ENCODE measurements at regions not wholly inside any gene's neighbourhood (a gene's known extent, or its start where the extent isn't known, plus 50 kb on each side); places are given as distances from the start of the nearest gene placed in this dataset.
A peak's percentile ranks its signal among the peaks of the same experiment; 100 is the strongest.

GRCh38 chr18:46297621-46298020 is 193.4 kb downstream of the HAUS1 start:
- H3K9me3 ChIP-seq (ENCODE audit: control insufficient read depth, low read length): no peaks in the 10 kb centered on the region
- WGBS, 2 donors: 92 to 98% methylated on average over 3 of the region's 3 CpGs
- DNase-seq: peak in 1 of 2 donors; percentile 24

GRCh38 chr18:46298511-46298910 is 194.3 kb downstream of the HAUS1 start:
- no peaks in the 10 kb centered on the region for H3K27me3 ChIP-seq (ENCODE audit: control insufficient read depth in 1 of 2, insufficient read depth in 2 of 2, low read length in 1 of 2)
- intact Hi-C loops (cut with DNase I): no loop called here
- no peak overlapping the region for H3K4me3 ChIP-seq (ENCODE audit: low read length in 2 of 2)
- 86 to 90% methylated on average over 6 of the region's 6 CpGs for WGBS, 2 donors
- H3K9me3 ChIP-seq (ENCODE audit: control insufficient read depth, low read length): no peaks in the 10 kb centered on the region
- no peaks in the 10 kb centered on the region for H3K4me1 ChIP-seq (ENCODE audit: control insufficient read depth in 1 of 2, insufficient read depth in 2 of 2, low read length in 2 of 2)
- ATAC-seq (ENCODE audit: low FRiP score) (no peak), DNase-seq (peak in 1 of 2 donors; percentile 34)
- no peak overlapping the region for H3K27ac ChIP-seq (ENCODE audit: low read depth in 1 of 2, low read length in 2 of 2)
- no peaks in the 10 kb centered on the region for H3K36me3 ChIP-seq (ENCODE audit: control insufficient read depth in 1 of 2, insufficient read depth in 2 of 2, low read length in 1 of 2)

More at GRCh38 chr18:46297621-46298020, 193.4 kb downstream of the HAUS1 start:
- Histone ChIP-seq H3K4me3 (ENCODE audit: low read length in 2 of 2) (no peak overlapping the region), H3K4me1 (ENCODE audit: control insufficient read depth in 1 of 2, insufficient read depth in 2 of 2, low read length in 2 of 2) (no peaks in the 10 kb centered on the region), H3K27me3 (ENCODE audit: control insufficient read depth in 1 of 2, insufficient read depth in 2 of 2, low read length in 1 of 2) (no peaks in the 10 kb centered on the region), H3K27ac (ENCODE audit: low read depth in 1 of 2, low read length in 2 of 2) (no peak overlapping the region), H3K36me3 (ENCODE audit: control insufficient read depth in 1 of 2, insufficient read depth in 2 of 2, low read length in 1 of 2) (no peaks in the 10 kb centered on the region)
- intact Hi-C loops (cut with DNase I): no loop called here
- ATAC-seq (ENCODE audit: low FRiP score): no peak

DNA sequence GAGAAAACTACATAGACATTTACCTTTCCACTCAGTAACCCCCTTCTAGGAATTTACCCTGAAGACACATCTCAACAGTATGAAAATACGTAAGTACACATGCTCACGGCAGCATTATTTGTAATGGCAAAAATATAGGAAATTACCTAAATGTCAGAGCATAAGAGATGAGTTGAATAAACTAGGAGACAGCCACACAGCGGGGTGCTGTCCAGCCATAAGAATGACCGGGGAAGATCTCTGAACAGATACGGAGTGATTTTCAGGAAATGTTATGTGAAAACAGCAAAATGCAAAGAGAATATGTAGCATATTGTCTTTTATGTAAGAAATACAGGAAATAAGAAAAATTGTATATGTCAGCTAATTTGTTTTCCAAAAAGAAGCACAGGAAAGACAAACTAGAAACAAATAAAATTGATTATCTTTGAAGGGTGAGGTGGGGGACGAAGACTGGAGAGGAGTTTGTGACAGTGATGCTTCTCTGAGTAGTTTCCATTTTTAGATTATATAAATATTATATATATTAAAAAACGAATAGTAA is 195.4 kb downstream of the HAUS1 start:
- ATAC-seq (ENCODE audit: low FRiP score) (no peak), DNase-seq (no peak)
- no peak overlapping the region for H3K27ac ChIP-seq (ENCODE audit: low read depth in 1 of 2, low read length in 2 of 2)
- H3K4me3 ChIP-seq (ENCODE audit: low read length in 2 of 2): no peak overlapping the region
- no peaks in the 10 kb centered on the region for H3K36me3 ChIP-seq (ENCODE audit: control insufficient read depth in 1 of 2, insufficient read depth in 2 of 2, low read length in 1 of 2)
- intact Hi-C loops (cut with DNase I): no loop called here
- H3K9me3 ChIP-seq (ENCODE audit: control insufficient read depth, low read length): peaks cover 2% of the 10 kb centered on the region
- 71 to 73% methylated on average over 7 of the region's 7 CpGs for WGBS, 2 donors
- H3K27me3 ChIP-seq (ENCODE audit: control insufficient read depth in 1 of 2, insufficient read depth in 2 of 2, low read length in 1 of 2): no peaks in the 10 kb centered on the region
- no peaks in the 10 kb centered on the region for H3K4me1 ChIP-seq (ENCODE audit: control insufficient read depth in 1 of 2, insufficient read depth in 2 of 2, low read length in 2 of 2)

- no peak overlapping the region for H3K27ac ChIP-seq (ENCODE audit: low read depth in 1 of 2, low read length in 2 of 2)
- intact Hi-C loops (cut with DNase I): no loop called here
- H3K9me3 ChIP-seq (ENCODE audit: control insufficient read depth, low read length): peaks cover 4% of the 10 kb centered on the region
- ATAC-seq (ENCODE audit: low FRiP score) (no peak), DNase-seq (peak in 1 of 2 donors; percentile 52)
- 45 to 48% methylated on average over 6 of the region's 6 CpGs for WGBS, 2 donors
- H3K4me1 ChIP-seq (ENCODE audit: control insufficient read depth in 1 of 2, insufficient read depth in 2 of 2, low read length in 2 of 2): no peaks in the 10 kb centered on the region
- no peaks in the 10 kb centered on the region for H3K36me3 ChIP-seq (ENCODE audit: control insufficient read depth in 1 of 2, insufficient read depth in 2 of 2, low read length in 1 of 2)
- no peaks in the 10 kb centered on the region for H3K27me3 ChIP-seq (ENCODE audit: control insufficient read depth in 1 of 2, insufficient read depth in 2 of 2, low read length in 1 of 2)
- H3K4me3 ChIP-seq (ENCODE audit: low read length in 2 of 2): no peak overlapping the region
Measured at GRCh38 chr18:46301081-46301480, 196.9 kb downstream of the HAUS1 start.

DNA sequence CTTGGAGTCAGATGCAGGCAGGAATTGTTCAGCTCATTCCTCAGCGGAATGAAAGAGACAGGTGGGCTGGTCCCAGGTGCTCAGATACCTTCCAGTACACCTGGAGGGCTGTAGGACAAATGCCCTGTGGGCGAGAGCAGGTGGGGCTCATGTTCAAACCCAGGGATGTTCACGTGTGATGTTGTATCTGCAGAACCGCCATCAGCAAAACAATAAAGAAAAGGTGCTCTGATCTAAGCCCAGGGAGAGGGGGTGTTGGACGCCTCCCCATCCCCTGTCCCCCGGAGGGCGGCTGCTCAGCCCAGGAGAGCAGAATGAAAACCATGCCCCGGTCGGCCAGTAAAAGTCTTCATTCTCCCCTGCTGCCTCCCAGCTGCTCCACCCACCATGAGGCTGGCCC is 197.4 kb downstream of the HAUS1 start:
- ATAC-seq (ENCODE audit: low FRiP score): peak; percentile 16

DNA sequence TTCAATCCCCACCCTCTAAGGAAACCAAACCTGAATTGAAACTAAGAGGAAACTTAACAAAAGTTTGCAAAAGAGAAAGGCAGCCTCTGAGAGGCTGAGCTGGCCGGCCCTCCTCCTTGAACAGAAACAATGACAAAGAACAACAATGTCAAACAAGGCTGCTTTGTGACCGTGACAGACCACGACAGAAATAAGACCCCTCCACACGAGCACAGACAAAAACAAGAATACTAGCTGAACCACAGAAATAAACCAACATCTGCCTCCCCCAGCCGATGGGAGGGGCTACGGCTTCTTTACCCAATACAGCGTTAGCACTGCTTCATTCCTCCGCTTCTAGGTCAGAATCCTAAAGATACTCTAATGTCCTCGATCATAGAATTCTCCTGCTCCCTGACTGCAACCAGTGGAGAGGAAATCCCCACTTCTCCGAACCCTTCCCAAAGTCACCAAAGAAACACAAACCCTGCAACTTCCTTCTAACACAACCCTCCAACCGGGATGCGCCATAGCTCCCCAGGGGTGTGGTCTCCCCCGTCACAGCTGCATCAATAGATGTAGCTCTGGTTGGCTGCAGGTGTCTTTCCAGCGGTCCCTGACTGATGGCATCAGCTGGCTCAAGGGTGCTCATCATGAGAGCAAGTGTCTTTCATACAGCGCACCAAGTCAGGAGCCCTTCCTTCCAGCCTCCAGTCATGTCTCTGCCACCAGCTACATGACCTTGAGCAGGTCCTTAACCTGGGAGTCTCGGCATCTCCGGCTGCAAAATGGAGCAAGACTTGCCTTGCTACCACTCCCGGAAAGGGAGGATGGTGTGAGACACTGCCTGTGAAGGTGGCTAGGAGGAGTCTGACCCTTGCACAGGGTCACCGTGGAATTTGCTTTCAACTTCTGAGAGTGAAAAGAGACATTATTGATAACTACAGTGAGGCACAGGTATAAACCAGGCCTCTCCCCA is 198.6 kb downstream of the HAUS1 start:
- Histone ChIP-seq H3K9me3 (ENCODE audit: control insufficient read depth, low read length) (peaks cover 4% of the 10 kb centered on the region), H3K27ac (ENCODE audit: low read depth in 1 of 2, low read length in 2 of 2) (no peak overlapping the region), H3K27me3 (ENCODE audit: control insufficient read depth in 1 of 2, insufficient read depth in 2 of 2, low read length in 1 of 2) (no peaks in the 10 kb centered on the region), H3K36me3 (ENCODE audit: control insufficient read depth in 1 of 2, insufficient read depth in 2 of 2, low read length in 1 of 2) (no peaks in the 10 kb centered on the region), H3K4me3 (ENCODE audit: low read length in 2 of 2) (no peak overlapping the region), H3K4me1 (ENCODE audit: control insufficient read depth in 1 of 2, insufficient read depth in 2 of 2, low read length in 2 of 2) (no peaks in the 10 kb centered on the region)
- ATAC-seq (ENCODE audit: low FRiP score) (no peak), DNase-seq (peak in 1 of 2 donors; percentile 22)
- intact Hi-C loops (cut with DNase I): no loop called here
- 60% methylated on average over 19 of the region's 19 CpGs for WGBS, 2 donors

More for the DNA sequence above, 197.4 kb downstream of the HAUS1 start:
- Histone ChIP-seq H3K4me3 (ENCODE audit: low read length in 2 of 2) (no peak overlapping the region), H3K9me3 (ENCODE audit: control insufficient read depth, low read length) (peaks cover 4% of the 10 kb centered on the region), H3K27ac (ENCODE audit: low read depth in 1 of 2, low read length in 2 of 2) (no peak overlapping the region), H3K36me3 (ENCODE audit: control insufficient read depth in 1 of 2, insufficient read depth in 2 of 2, low read length in 1 of 2) (no peaks in the 10 kb centered on the region), H3K4me1 (ENCODE audit: control insufficient read depth in 1 of 2, insufficient read depth in 2 of 2, low read length in 2 of 2) (no peaks in the 10 kb centered on the region), H3K27me3 (ENCODE audit: control insufficient read depth in 1 of 2, insufficient read depth in 2 of 2, low read length in 1 of 2) (no peaks in the 10 kb centered on the region)
- 78 to 80% methylated on average over 9 of the region's 9 CpGs for WGBS, 2 donors
- peak in 1 of 2 donors; percentile 52 for DNase-seq
- intact Hi-C loops (cut with DNase I): no loop called here

GRCh38 chr18:46310258-46310657 is 206.1 kb downstream of the HAUS1 start:
- whole genome bisulfite sequencing, 2 donors: 86 to 88% methylated on average over 4 of the region's 4 CpGs
- H3K36me3 ChIP-seq (ENCODE audit: control insufficient read depth in 1 of 2, insufficient read depth in 2 of 2, low read length in 1 of 2): no peaks in the 10 kb centered on the region
- intact Hi-C loops (cut with DNase I): no loop called here
- DNase-seq (peak in 1 of 2 donors; percentile 6), ATAC-seq (ENCODE audit: low FRiP score) (no peak)
- H3K4me1 ChIP-seq (ENCODE audit: control insufficient read depth in 1 of 2, insufficient read depth in 2 of 2, low read length in 2 of 2): no peaks in the 10 kb centered on the region
- H3K9me3 ChIP-seq (ENCODE audit: control insufficient read depth, low read length): peaks cover 5% of the 10 kb centered on the region
- H3K27ac ChIP-seq (ENCODE audit: low read depth in 1 of 2, low read length in 2 of 2): no peak overlapping the region
- H3K27me3 ChIP-seq (ENCODE audit: control insufficient read depth in 1 of 2, insufficient read depth in 2 of 2, low read length in 1 of 2): no peaks in the 10 kb centered on the region
- no peak overlapping the region for H3K4me3 ChIP-seq (ENCODE audit: low read length in 2 of 2)

- H3K27me3 ChIP-seq (ENCODE audit: control insufficient read depth in 1 of 2, insufficient read depth in 2 of 2, low read length in 1 of 2): no peaks in the 10 kb centered on the region
- WGBS, 2 donors: 86 to 87% methylated on average over 9 of the region's 9 CpGs
- peak in 1 of 2 donors; percentile 50 for DNase-seq
- intact Hi-C loops (cut with DNase I): no loop called here
- ATAC-seq (ENCODE audit: low FRiP score): no peak
- H3K4me3 ChIP-seq (ENCODE audit: low read length in 2 of 2): no peak overlapping the region
- no peaks in the 10 kb centered on the region for H3K4me1 ChIP-seq (ENCODE audit: control insufficient read depth in 1 of 2, insufficient read depth in 2 of 2, low read length in 2 of 2)
- peaks cover 5% of the 10 kb centered on the region for H3K9me3 ChIP-seq (ENCODE audit: control insufficient read depth, low read length)
- no peaks in the 10 kb centered on the region for H3K36me3 ChIP-seq (ENCODE audit: control insufficient read depth in 1 of 2, insufficient read depth in 2 of 2, low read length in 1 of 2)
- no peak overlapping the region for H3K27ac ChIP-seq (ENCODE audit: low read depth in 1 of 2, low read length in 2 of 2)
Measured at GRCh38 chr18:46310675-46311345, 206.6 kb downstream of the HAUS1 start.

Measured in aorta (tissue), 5 donors.